Heart right ventricle (tissue), 16 donors: ENCODE measurements at regions not wholly inside any gene's neighbourhood (a gene's known extent, or its start where the extent isn't known, plus 50 kb on each side); places are given as distances from the start of the nearest gene placed in this dataset.

Source experiments
- ATAC-seq, 8 donors: fragments of 200-7000 bp; cut with Tn5 transposase; one replicate each; pipeline ENCODE4 v1.9.1; 2020; ENCODE audit warnings: mild to moderate bottlenecking in 8 of 8, moderate library complexity in 8 of 8, moderate number of reproducible peaks in 1 of 8
- DNase-seq, 2 donors: peaks; one replicate each; pipeline ENCODE4 v3.0.0-alpha.2; 2020
- H3K27ac ChIP-seq, 10 donors: fragments of 200-600 bp; sonication (generic) in 2 of 10; one replicate each; pipeline versions ENCODE4 v1.5.0 to v1.8.0; 2020 to 2022; ENCODE audit warnings: mild to moderate bottlenecking in 3 of 10
- H3K27me3 ChIP-seq, 7 donors: fragments of 200-600 bp; one replicate each; pipeline ENCODE4 v1.8.0; 2021 to 2022; ENCODE audit warnings: mild to moderate bottlenecking in 2 of 7
- H3K36me3 ChIP-seq, 9 donors: fragments of 200-600 bp; sonication (generic) in 1 of 9; one replicate each; pipeline versions ENCODE4 v1.5.0 to v1.8.0; 2020 to 2022; ENCODE audit warnings: mild to moderate bottlenecking in 2 of 9
- H3K4me1 ChIP-seq, 9 donors: fragments of 200-600 bp; sonication (generic) in 1 of 9; one replicate each; pipeline versions ENCODE4 v1.5.0 to v1.8.0; 2020 to 2022; ENCODE audit warnings: mild to moderate bottlenecking in 4 of 9
- H3K4me3 ChIP-seq, 10 donors: fragments of 200-600 bp; sonication (generic) in 2 of 10; one replicate each; pipeline versions ENCODE4 v1.5.0 to v1.8.0; 2020 to 2022; ENCODE audit warnings: mild to moderate bottlenecking in 7 of 10, moderate library complexity in 2 of 10
- H3K9me3 ChIP-seq, 11 donors: fragments of 200-600 bp in 10 of 11; sonication (generic) in 2 of 11; one replicate each; pipeline versions ENCODE4 v1.5.0 to v1.8.0; 2013 to 2022; ENCODE audit warnings: mild to moderate bottlenecking in 2 of 11, control low read depth in 1 of 11, moderate library complexity in 1 of 11
- CTCF ChIP-seq, 9 donors: fragments of 200-600 bp; sonication (generic) in 2 of 9; IDR thresholded peaks; one replicate each; pipeline versions ENCODE4 v1.5.0 to v1.8.0; 2021 to 2022; ENCODE audit warnings: antibody characterized with exemption in 9 of 9, mild to moderate bottlenecking in 5 of 9, moderate library complexity in 1 of 9
- WGBS, 2 donors: extraction: QIAGEN DNeasy Blood & Tissue Kit; methylation state at CpG; one replicate each; pipeline ENCODE4 v1.1.7; 2013; ENCODE audit warnings: inconsistent platforms in 1 of 2; 5-methylcytosine and 5-hydroxymethylcytosine counted together
- intact Hi-C, 10 donors: fragments of 100-400 bp; cut with DNase I; formaldehyde crosslinking; loops; one replicate each; pipeline versions ENCODE4 v1.11.1 to v1.14.2; 2022
- donor health status: Arrhythmogenic right ventricular cardiomyopathy.
- donor health status: ischemic (EF 13 %, LVEDD 7.1; RV severe dilation, severe dysfunction).
- donor health status: healthy with polysubstance abuse.
- donor health status: DM: no; HTN: yes; CAD: no.
- donor health status: DM: no; HTN: no; CAD: no.
- donor health status: ischemic (EF 25% LVEDD 6.9; RV normal size, moderate dysfunction).
- donor health status: ischemic (EF 25% LVEDD 5.7; RV mildly dilated, moderate dysfunction).
- donor health status: healthy.
- donor health status: DM: yes; HTN: yes; CAD: no.
- donor health status: Ischemic cardiomyopathy.
- donor health status: ischemic (EF 35%, LVEDD 5.7; RV mildly dilated, moderate dysfunction).
- donor health status: nonischemic (EF 11% LVEDD 7.7; RV severe dilation, severe dysfunction).
- donor health status: DM: yes; HTN: yes; CAD: no.
- donor health status: PGD.
- donor health status: ischemic (EF 29% LVEDD 5.4; RV normal size, mild dysfunction).
- donor health status: nonischemic (EF 23%, LVEDD 6.1; RV moderate dilation, normal function).

- peaks cover 0 to 76% (median 59%) of the 10 kb centered on the region in 7 donors for H3K27me3 ChIP-seq
- H3K9me3 ChIP-seq: no peaks in the 10 kb centered on the region
- TF ChIP-seq CTCF (IDR thresholded peaks at IDR 0.05): no peak
- WGBS, 2 donors: 74 to 78% methylated on average over 22 of the region's 22 CpGs
- no peak for DNase-seq
- H3K36me3 ChIP-seq: no peaks in the 10 kb centered on the region
- peaks cover 0 to 7% (median 0%) of the 10 kb centered on the region in 9 donors for H3K4me1 ChIP-seq
- no peak overlapping the region for H3K27ac ChIP-seq
- no peak for ATAC-seq
- no peak overlapping the region for H3K4me3 ChIP-seq
- intact Hi-C loops: loop anchor here in 1 of 10 donors (5.0 kb wide), 1 partner anchor 96 kb away; no protein-coding TSS in a partner anchor
Observed at GRCh38 chr4:3868211-3869173, 102.3 kb downstream of the ADRA2C start.

DNA sequence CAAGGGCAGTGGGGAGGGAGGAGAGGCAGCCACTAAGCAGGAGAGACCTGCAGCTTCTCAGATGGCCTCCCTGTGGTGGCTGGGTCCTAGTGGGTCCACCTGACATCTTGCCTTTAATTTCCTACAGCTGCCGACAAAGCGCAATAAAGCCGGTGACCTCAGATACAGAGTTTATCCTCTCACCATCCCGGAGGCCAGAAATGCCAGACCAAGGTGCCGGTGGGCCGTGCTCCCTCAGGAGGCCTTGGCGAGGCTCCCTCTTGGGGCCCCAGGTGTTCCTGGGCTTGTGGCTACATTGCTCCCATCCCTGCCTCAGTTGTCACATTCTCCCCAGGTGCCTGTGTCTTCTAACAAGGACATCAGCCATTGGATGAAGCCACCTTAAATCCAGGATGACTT, 103.0 kb downstream of the ADRA2C start:
- peaks cover 0 to 6% (median 0%) of the 10 kb centered on the region in 9 donors for H3K4me1 ChIP-seq
- H3K27ac ChIP-seq: no peak overlapping the region
- intact Hi-C loops: loop anchor here in 1 of 10 donors (5.0 kb wide), 1 partner anchor 97 kb away; no protein-coding TSS in a partner anchor
- peaks cover 0 to 76% (median 60%) of the 10 kb centered on the region in 7 donors for H3K27me3 ChIP-seq
- H3K4me3 ChIP-seq: no peak overlapping the region
- TF ChIP-seq CTCF (IDR thresholded peaks at IDR 0.05): no peak
- no peak for DNase-seq
- H3K36me3 ChIP-seq: no peaks in the 10 kb centered on the region
- WGBS, 2 donors: 85 to 90% methylated on average over 7 of the region's 7 CpGs
- no peaks in the 10 kb centered on the region for H3K9me3 ChIP-seq
- no peak for ATAC-seq

- 70 to 72% methylated on average over 22 of the region's 22 CpGs for WGBS, 2 donors
- peaks cover 0 to 76% (median 61%) of the 10 kb centered on the region in 7 donors for H3K27me3 ChIP-seq
Observed at GRCh38 chr4:3869661-3870566, 103.7 kb downstream of the ADRA2C start.

More at GRCh38 chr4:3869661-3870566, 103.7 kb downstream of the ADRA2C start:
- intact Hi-C loops: loop anchor here in 3 of 10 donors (5.0 to 10.0 kb wide), 3 partner anchors 98 to 125 kb away; partner anchors contain the start of gene ADRA2C (in 1 of the 3)
- Histone ChIP-seq H3K4me3 (no peak overlapping the region), H3K4me1 (peaks cover 0 to 6% (median 0%) of the 10 kb centered on the region in 9 donors), H3K9me3 (no peaks in the 10 kb centered on the region), H3K36me3 (no peaks in the 10 kb centered on the region), H3K27ac (no peak overlapping the region)
- DNase-seq (no peak), ATAC-seq (no peak)
- TF ChIP-seq CTCF (IDR thresholded peaks at IDR 0.05): no peak
